H9 (cell line): ENCODE measurements at regions not wholly inside any gene's neighbourhood (a gene's known extent, or its start where the extent isn't known, plus 50 kb on each side); places are given as distances from the start of the nearest gene placed in this dataset.

Experiments
- DNase-seq: peaks from one replicate; pipeline ENCODE4 v3.0.0-alpha.2; 2017
- H2AFZ ChIP-seq: one replicate; pipeline ENCODE4 v1.6.1; 2013; ENCODE audit warnings: mild to moderate bottlenecking, low read length, control low read depth, moderate library complexity
- H2AK5ac ChIP-seq: 2 replicates; pipeline ENCODE4 v1.6.1; 2013; ENCODE audit warnings: low read length, control low read depth, mixed read lengths; ENCODE audit not compliant: insufficient read length
- H2BK120ac ChIP-seq: one replicate; pipeline ENCODE4 v1.6.1; 2013; ENCODE audit warnings: low read depth, mild to moderate bottlenecking, low read length, control low read depth, inconsistent platforms; ENCODE audit not compliant: poor library complexity, severe bottlenecking
- H2BK12ac ChIP-seq: 2 replicates; pipeline ENCODE4 v1.6.1; 2013; ENCODE audit warnings: low read length, control low read depth, mixed read lengths, low read depth; ENCODE audit not compliant: insufficient read length
- H2BK15ac ChIP-seq: 2 replicates; pipeline ENCODE4 v1.6.1; 2013; ENCODE audit warnings: low read depth, low read length, control low read depth
- H2BK20ac ChIP-seq: one replicate; pipeline ENCODE4 v1.6.1; 2013; ENCODE audit warnings: low read depth, mild to moderate bottlenecking, low read length, control low read depth, inconsistent platforms; ENCODE audit not compliant: poor library complexity, severe bottlenecking
- H2BK5ac ChIP-seq: 2 replicates; pipeline ENCODE4 v1.6.1; 2013; ENCODE audit warnings: low read length, control low read depth, mixed read lengths; ENCODE audit not compliant: insufficient read length
- H3K14ac ChIP-seq: 2 replicates; pipeline ENCODE4 v1.6.1; 2013; ENCODE audit warnings: low read length, control low read depth; ENCODE audit not compliant: insufficient read depth
- H3K18ac ChIP-seq: 2 replicates; pipeline ENCODE4 v1.6.1; 2013; ENCODE audit warnings: low read depth, mild to moderate bottlenecking, mixed read lengths, low read length, control low read depth; ENCODE audit not compliant: insufficient read length
- H3K23ac ChIP-seq: 2 replicates; pipeline ENCODE4 v1.6.1; 2013; ENCODE audit warnings: low read length, control low read depth, mixed read lengths, low read depth; ENCODE audit not compliant: insufficient read length
- H3K23me2 ChIP-seq: 2 replicates; pipeline ENCODE4 v1.6.1; 2013; ENCODE audit warnings: low read depth, mild to moderate bottlenecking, mixed read lengths, low read length, control low read depth; ENCODE audit not compliant: insufficient read length, poor library complexity, severe bottlenecking
- H3K27ac ChIP-seq: 2 replicates; pipeline ENCODE4 v1.5.1; 2013; ENCODE audit warnings: low read length, control low read depth, mixed read lengths, low read depth; ENCODE audit not compliant: insufficient read length
- H3K27me3 ChIP-seq: 2 replicates; pipeline ENCODE4 v1.6.1; 2013; ENCODE audit warnings: low read length, control low read depth, inconsistent platforms; ENCODE audit not compliant: insufficient read depth
- H3K4ac ChIP-seq: 2 replicates; pipeline ENCODE4 v1.6.1; 2013; ENCODE audit warnings: low read depth, mild to moderate bottlenecking, control low read depth, inconsistent platforms, low read length, moderate library complexity
- H3K4me1 ChIP-seq: 2 replicates; pipeline ENCODE4 v1.6.1; 2013; ENCODE audit warnings: low read length, control low read depth, inconsistent platforms; ENCODE audit not compliant: insufficient read depth
- H3K4me2 ChIP-seq: 2 replicates; pipeline ENCODE4 v1.6.1; 2013; ENCODE audit warnings: low read length, control low read depth, mixed read lengths; ENCODE audit not compliant: insufficient read length, insufficient read depth
- H3K56ac ChIP-seq: 2 replicates; pipeline ENCODE4 v1.6.1; 2013; ENCODE audit warnings: low read depth, mild to moderate bottlenecking, mixed read lengths, low read length, control low read depth; ENCODE audit not compliant: insufficient read length
- H3K79me1 ChIP-seq: 2 replicates; pipeline ENCODE4 v1.6.1; 2013; ENCODE audit warnings: low read depth, mild to moderate bottlenecking, moderate library complexity, low read length, control low read depth, inconsistent platforms; ENCODE audit not compliant: insufficient read depth, poor library complexity, severe bottlenecking
- H3K79me2 ChIP-seq: 2 replicates; pipeline ENCODE4 v1.6.1; 2013; ENCODE audit warnings: low read length, control low read depth, inconsistent platforms; ENCODE audit not compliant: insufficient read depth
- H3K9ac ChIP-seq: 2 replicates; pipeline ENCODE4 v1.6.1; 2013; ENCODE audit warnings: low read length, control low read depth, mixed read lengths; ENCODE audit not compliant: insufficient read length; ENCODE audit errors: extremely low read depth
- H3K9me3 ChIP-seq: one replicate; pipeline ENCODE4 v1.6.1; 2013; ENCODE audit warnings: low read depth, low read length, inconsistent platforms; ENCODE audit not compliant: control insufficient read depth
- H3T11ph ChIP-seq: one replicate; pipeline ENCODE4 v1.6.1; 2013; ENCODE audit warnings: mild to moderate bottlenecking, low read length, control low read depth, inconsistent platforms
- H4K20me1 ChIP-seq: one replicate; pipeline ENCODE4 v1.6.1; 2013; ENCODE audit not compliant: control insufficient read depth, insufficient read length, insufficient read depth
- H4K5ac ChIP-seq: 2 replicates; pipeline ENCODE4 v1.6.1; 2013; ENCODE audit warnings: low read depth, mild to moderate bottlenecking, mixed read lengths, low read length, control low read depth; ENCODE audit not compliant: insufficient read length
- H4K8ac ChIP-seq: replicated peaks from 2 replicates; pipeline ENCODE4 v1.6.1; 2013; ENCODE audit warnings: low read length, control low read depth, mixed read lengths, low read depth; ENCODE audit not compliant: insufficient read length
- H4K91ac ChIP-seq: 2 replicates; pipeline ENCODE4 v1.6.1; 2013; ENCODE audit warnings: low read depth, mild to moderate bottlenecking, moderate library complexity, mixed read lengths, low read length, control low read depth; ENCODE audit not compliant: insufficient read length
- H3K27ac Mint-ChIP-seq, 3 experiments: 2 replicates in 2 of 3; 3 replicates in 1 of 3; pipeline ENCODE4 v1.8.0; 2020 to 2021; ENCODE audit warnings: mixed read lengths in 3 of 3, mild to moderate bottlenecking in 1 of 3, moderate library complexity in 1 of 3
- H3K27me3 Mint-ChIP-seq: 2 replicates; pipeline ENCODE4 v1.8.0; 2021; ENCODE audit warnings: low read depth, mild to moderate bottlenecking, moderate library complexity, mixed read lengths
- H3K36me3 Mint-ChIP-seq, 3 experiments: 2 replicates in 2 of 3; 3 replicates in 1 of 3; pipeline ENCODE4 v1.8.0; 2020 to 2021; ENCODE audit warnings: low read depth in 3 of 3, mixed read lengths in 3 of 3; ENCODE audit not compliant: insufficient read depth in 1 of 3
- H3K4me1 Mint-ChIP-seq, 2 experiments: 2 replicates each; pipeline ENCODE4 v1.8.0; 2020; ENCODE audit warnings: mixed read lengths in 2 of 2
- H3K4me3 Mint-ChIP-seq, 2 experiments: 2 replicates in 1 of 2; 3 replicates in 1 of 2; pipeline ENCODE4 v1.8.0; 2020 to 2021; ENCODE audit warnings: mild to moderate bottlenecking in 2 of 2, mixed read lengths in 2 of 2, moderate library complexity in 1 of 2
- H3K9me3 Mint-ChIP-seq, 2 experiments: 2 replicates in 1 of 2; 3 replicates in 1 of 2; pipeline ENCODE4 v1.8.0; 2020; ENCODE audit warnings: mild to moderate bottlenecking in 2 of 2, mixed read lengths in 2 of 2, moderate library complexity in 1 of 2
- CTCF ChIP-seq: fragments of 200-600 bp; sonication (generic); conservative IDR thresholded peaks from 3 replicates; pipeline ENCODE4 v1.8.0; 2021; ENCODE audit warnings: antibody characterized with exemption, mild to moderate bottlenecking
- WGBS: extraction: QIAGEN DNeasy Blood & Tissue Kit; methylation state at CpG from one replicate; pipeline ENCODE4 v1.1.7; 2013; ENCODE audit warnings: missing lambda C conversion rate, low lambda C conversion rate, mixed read lengths; ENCODE audit not compliant: insufficient read length; ENCODE audit errors: extremely low coverage; 5-methylcytosine and 5-hydroxymethylcytosine counted together

DNA sequence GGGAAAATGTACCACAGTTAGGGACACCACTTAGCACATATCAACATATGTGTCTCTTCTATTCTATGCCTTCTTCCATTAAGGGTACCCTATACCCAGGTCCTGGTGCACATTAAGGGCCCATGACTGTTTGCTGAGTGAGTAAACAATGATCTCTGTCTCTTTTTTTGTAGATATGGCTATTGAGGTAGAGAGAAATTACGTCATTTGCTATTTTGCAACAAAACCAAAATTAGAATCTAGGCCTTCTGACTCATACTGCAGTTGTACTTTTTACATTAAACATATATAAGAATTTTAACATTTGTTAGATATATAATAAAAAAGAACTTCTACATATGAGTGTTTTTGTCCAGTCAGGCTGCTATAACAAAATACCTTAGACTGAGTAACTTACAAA is 683.2 kb upstream of the LRRN3 start:
- no peak overlapping the region for H3T11ph ChIP-seq
- H2AFZ ChIP-seq: no peak overlapping the region
- no peak for DNase-seq
- H3K4me1 Mint-ChIP-seq: no peaks in the 10 kb centered on the region
- H3K4me3 Mint-ChIP-seq: no peak overlapping the region
- H3K4me1 ChIP-seq: no peaks in the 10 kb centered on the region
- H3K27me3 ChIP-seq: no peaks in the 10 kb centered on the region
- H3K79me1 ChIP-seq: no peaks in the 10 kb centered on the region
- no peaks in the 10 kb centered on the region for H4K20me1 ChIP-seq
- H3K9me3 Mint-ChIP-seq: peaks cover 3 to 6% of the 10 kb centered on the region in 2 experiments; a peak in 3 of 5 replicates
- H3K27me3 Mint-ChIP-seq: no peaks in the 10 kb centered on the region
- no peak overlapping the region for H2BK15ac ChIP-seq
- no peaks in the 10 kb centered on the region for H3K9me3 ChIP-seq
- no CpG with 5 or more reads among the region's 1 CpG for WGBS
- no peak overlapping the region for H2BK12ac ChIP-seq
- H3K23me2 ChIP-seq: no peaks in the 10 kb centered on the region
- H4K8ac ChIP-seq: no peak overlapping the region
- H3K23ac ChIP-seq: no peak overlapping the region
- H3K36me3 Mint-ChIP-seq: no peaks in the 10 kb centered on the region; a peak in 1 of 7 replicates
- no peak for TF ChIP-seq CTCF
- H2BK5ac ChIP-seq: no peak overlapping the region
- no peak overlapping the region for H3K27ac ChIP-seq
- H3K4ac ChIP-seq: no peak overlapping the region
- H2BK120ac ChIP-seq: no peak overlapping the region
- no peaks in the 10 kb centered on the region for H3K79me2 ChIP-seq
- H4K91ac ChIP-seq: no peak overlapping the region
- no peak overlapping the region for H3K27ac Mint-ChIP-seq
- H3K9ac ChIP-seq: no peak overlapping the region
- no peak overlapping the region for H2BK20ac ChIP-seq
- H3K18ac ChIP-seq: no peak overlapping the region
- H3K4me2 ChIP-seq: no peak overlapping the region
- no peak overlapping the region for H3K14ac ChIP-seq
- H3K56ac ChIP-seq: no peak overlapping the region
- no peak overlapping the region for H4K5ac ChIP-seq
- no peak overlapping the region for H2AK5ac ChIP-seq
